HFFc6 (cell line): ENCODE measurements at regions not wholly inside any gene's neighbourhood (a gene's known extent, or its start where the extent isn't known, plus 50 kb on each side); places are given as distances from the start of the nearest gene placed in this dataset.
"Not testable (repeated sequence)": the region's sequence is repeated elsewhere in the genome, so short reads cannot be mapped to it uniquely, and the experiment has no call there.

ENCODE experiments used
- DNase-seq: peaks from one replicate; pipeline ENCODE4 v3.0.0-alpha.2; 2018
- H3K27ac Mint-ChIP-seq: 2 replicates; pipeline ENCODE4 v1.8.0; 2020; ENCODE audit warnings: mild to moderate bottlenecking, mixed read lengths
- H3K27me3 Mint-ChIP-seq: 2 replicates; pipeline ENCODE4 v1.8.0; 2021; ENCODE audit warnings: mild to moderate bottlenecking, moderate library complexity, mixed read lengths; ENCODE audit not compliant: insufficient read depth
- H3K36me3 Mint-ChIP-seq: 2 replicates; pipeline ENCODE4 v1.8.0; 2021; ENCODE audit warnings: low read depth, mixed read lengths
- H3K4me1 Mint-ChIP-seq: 2 replicates; pipeline ENCODE4 v1.8.0; 2020; ENCODE audit warnings: low read depth, mixed read lengths
- H3K4me3 Mint-ChIP-seq: 2 replicates; pipeline ENCODE4 v1.8.0; 2020; ENCODE audit warnings: mild to moderate bottlenecking, moderate library complexity, mixed read lengths
- H3K9me3 Mint-ChIP-seq: 2 replicates; pipeline ENCODE4 v1.8.0; 2020; ENCODE audit warnings: mild to moderate bottlenecking, mixed read lengths
- CTCF ChIP-seq: fragments of 200-600 bp; sonication (generic); IDR thresholded peaks from 2 replicates; pipeline ENCODE4 v1.5.0; 2021; ENCODE audit warnings: antibody characterized with exemption, mild to moderate bottlenecking

GRCh38 chr18:39209173-39209572 lies 1643.6 kb upstream of the CELF4 start:
- DNase-seq = no peak
- no peak for TF ChIP-seq CTCF
- no peak overlapping the region for H3K27ac Mint-ChIP-seq
- H3K27me3 Mint-ChIP-seq = no peaks in the 10 kb centered on the region
- no peaks in the 10 kb centered on the region; the same call in 1 of the 2 replicates for H3K36me3 Mint-ChIP-seq
- H3K4me1 Mint-ChIP-seq = no peaks in the 10 kb centered on the region
- no peak overlapping the region for H3K4me3 Mint-ChIP-seq
- H3K9me3 Mint-ChIP-seq = peaks cover 24% of the 10 kb centered on the region

GRCh38 chr18:39208729-39209128 lies 1643.1 kb upstream of the CELF4 start:
- Mint-ChIP-seq H3K27ac (no peak overlapping the region), H3K4me3 (no peak overlapping the region), H3K27me3 (no peaks in the 10 kb centered on the region), H3K36me3 (no peaks in the 10 kb centered on the region; the same call in 1 of the 2 replicates), H3K9me3 (peaks cover 20% of the 10 kb centered on the region), H3K4me1 (no peaks in the 10 kb centered on the region)
- TF ChIP-seq CTCF = no peak
- no peak for DNase-seq

- no peak for TF ChIP-seq CTCF
- DNase-seq = no peak
- H3K9me3 Mint-ChIP-seq = peaks cover 21% of the 10 kb centered on the region
- no peaks in the 10 kb centered on the region for H3K4me1 Mint-ChIP-seq
- H3K27ac Mint-ChIP-seq = no peak overlapping the region
- no peaks in the 10 kb centered on the region; the same call in 1 of the 2 replicates for H3K36me3 Mint-ChIP-seq
- no peak overlapping the region for H3K4me3 Mint-ChIP-seq
- H3K27me3 Mint-ChIP-seq = no peaks in the 10 kb centered on the region
Measured at GRCh38 chr18:39208190-39208589, 1642.6 kb upstream of the CELF4 start.

GRCh38 chr18:39206398-39207103 lies 1641.0 kb upstream of the CELF4 start:
- peak; percentile 44 for TF ChIP-seq CTCF
- H3K27ac Mint-ChIP-seq, DNase-seq, H3K4me1 Mint-ChIP-seq, H3K27me3 Mint-ChIP-seq, H3K36me3 Mint-ChIP-seq, H3K4me3 Mint-ChIP-seq: not testable (repeated sequence)
- peaks cover 23% of the 10 kb centered on the region; the same call in 1 of the 2 replicates for H3K9me3 Mint-ChIP-seq

- Mint-ChIP-seq H3K27me3 (no peaks in the 10 kb centered on the region), H3K4me1 (no peaks in the 10 kb centered on the region), H3K36me3 (no peaks in the 10 kb centered on the region), H3K4me3 (no peak overlapping the region), H3K9me3 (peaks cover 18% of the 10 kb centered on the region; the same call in 1 of the 2 replicates), H3K27ac (no peak overlapping the region)
- no peak for TF ChIP-seq CTCF
- DNase-seq = no peak
Measured at GRCh38 chr18:39205565-39206195, 1640.1 kb upstream of the CELF4 start.
